ENCODE measurements at regions not wholly inside any gene's neighbourhood (a gene's known extent, or its start where the extent isn't known, plus 50 kb on each side); places are given as distances from the start of the nearest gene placed in this dataset.

- no peaks in the 10 kb centered on the region for H3K27me3 ChIP-seq (ENCODE audit: control insufficient read depth, insufficient read depth, low read length)
- DNase-seq (ENCODE audit: low read depth in 2 of 2) = no peak
- H3K4me3 ChIP-seq (replicated peaks in 1 of 4; ENCODE audit: control extremely low read depth in 1 of 4, insufficient read depth in 1 of 4, low read depth in 3 of 4, low read length in 4 of 4) = no peak overlapping the region
- H3K4me2 ChIP-seq (ENCODE audit: extremely low read depth, insufficient read depth, low read length) = no peak overlapping the region
- no peaks in the 10 kb centered on the region for H4K20me1 ChIP-seq (ENCODE audit: control insufficient read depth, extremely low read depth, insufficient read depth, low read length)
- no peaks in the 10 kb centered on the region for H3K4me1 ChIP-seq (ENCODE audit: control insufficient read depth, extremely low read depth, insufficient read depth, low read length)
- no peaks in the 10 kb centered on the region for H3K36me3 ChIP-seq (ENCODE audit: control insufficient read depth, insufficient read depth, low read length)
- H2AFZ ChIP-seq (ENCODE audit: low read length) = no peak overlapping the region
- no peak overlapping the region for H3K27ac ChIP-seq (ENCODE audit: insufficient read depth, low read length)
- no peaks in the 10 kb centered on the region for H3K9me3 ChIP-seq (ENCODE audit: control insufficient read depth, insufficient read depth, low read depth, low read length)
- no peak overlapping the region for H3K9ac ChIP-seq (ENCODE audit: insufficient read depth, low read length)
- TF ChIP-seq CTCF (conservative IDR thresholded peaks at IDR 0.05 in 1 of 2, IDR thresholded peaks at IDR 0.05 in 1 of 2; ENCODE audit: low read depth in 1 of 2, low read length in 2 of 2) = no peak
- no peak for TF ChIP-seq EZH2 (IDR thresholded peaks at IDR 0.05; ENCODE audit: low read length, missing control alignments)
- no peaks in the 10 kb centered on the region for H3K79me2 ChIP-seq (ENCODE audit: control insufficient read depth, insufficient read depth, low read length)
Measured at GRCh38 chrX:97843200-97843811, 959.6 kb downstream of the RPA4 start.

GRCh38 chrX:97844161-97844560, 960.5 kb downstream of the RPA4 start:
- Histone ChIP-seq H3K4me2 (ENCODE audit: extremely low read depth, insufficient read depth, low read length) (no peak overlapping the region), H4K20me1 (ENCODE audit: control insufficient read depth, extremely low read depth, insufficient read depth, low read length) (no peaks in the 10 kb centered on the region), H3K4me3 (replicated peaks in 1 of 4; ENCODE audit: control extremely low read depth in 1 of 4, insufficient read depth in 1 of 4, low read depth in 3 of 4, low read length in 4 of 4) (no peak overlapping the region), H3K9ac (ENCODE audit: insufficient read depth, low read length) (no peak overlapping the region), H3K79me2 (ENCODE audit: control insufficient read depth, insufficient read depth, low read length) (no peaks in the 10 kb centered on the region), H3K9me3 (ENCODE audit: control insufficient read depth, insufficient read depth, low read depth, low read length) (no peaks in the 10 kb centered on the region), H3K27me3 (ENCODE audit: control insufficient read depth, insufficient read depth, low read length) (no peaks in the 10 kb centered on the region), H3K27ac (ENCODE audit: insufficient read depth, low read length) (no peak overlapping the region), H3K4me1 (ENCODE audit: control insufficient read depth, extremely low read depth, insufficient read depth, low read length) (no peaks in the 10 kb centered on the region), H3K36me3 (ENCODE audit: control insufficient read depth, insufficient read depth, low read length) (no peaks in the 10 kb centered on the region), H2AFZ (ENCODE audit: low read length) (no peak overlapping the region)
- DNase-seq (ENCODE audit: low read depth in 2 of 2) = no peak
- TF ChIP-seq EZH2 (IDR thresholded peaks at IDR 0.05; ENCODE audit: low read length, missing control alignments) (no peak), CTCF (conservative IDR thresholded peaks at IDR 0.05 in 1 of 2, IDR thresholded peaks at IDR 0.05 in 1 of 2; ENCODE audit: low read depth in 1 of 2, low read length in 2 of 2) (no peak)

- no peaks in the 10 kb centered on the region for H4K20me1 ChIP-seq (ENCODE audit: control insufficient read depth, extremely low read depth, insufficient read depth, low read length)
- no peak overlapping the region for H3K4me2 ChIP-seq (ENCODE audit: extremely low read depth, insufficient read depth, low read length)
- no peak for DNase-seq (ENCODE audit: low read depth in 2 of 2)
- no peak overlapping the region for H3K9ac ChIP-seq (ENCODE audit: insufficient read depth, low read length)
- H3K27ac ChIP-seq (ENCODE audit: insufficient read depth, low read length) = no peak overlapping the region
- no peak overlapping the region for H3K4me3 ChIP-seq (replicated peaks in 1 of 4; ENCODE audit: control extremely low read depth in 1 of 4, insufficient read depth in 1 of 4, low read depth in 3 of 4, low read length in 4 of 4)
- no peaks in the 10 kb centered on the region for H3K79me2 ChIP-seq (ENCODE audit: control insufficient read depth, insufficient read depth, low read length)
- H3K36me3 ChIP-seq (ENCODE audit: control insufficient read depth, insufficient read depth, low read length) = no peaks in the 10 kb centered on the region
- no peak overlapping the region for H2AFZ ChIP-seq (ENCODE audit: low read length)
- no peaks in the 10 kb centered on the region for H3K27me3 ChIP-seq (ENCODE audit: control insufficient read depth, insufficient read depth, low read length)
- no peaks in the 10 kb centered on the region for H3K4me1 ChIP-seq (ENCODE audit: control insufficient read depth, extremely low read depth, insufficient read depth, low read length)
- TF ChIP-seq EZH2 (IDR thresholded peaks at IDR 0.05; ENCODE audit: low read length, missing control alignments) = no peak
- TF ChIP-seq CTCF (conservative IDR thresholded peaks at IDR 0.05 in 1 of 2, IDR thresholded peaks at IDR 0.05 in 1 of 2; ENCODE audit: low read depth in 1 of 2, low read length in 2 of 2) = no peak
- H3K9me3 ChIP-seq (ENCODE audit: control insufficient read depth, insufficient read depth, low read depth, low read length) = no peaks in the 10 kb centered on the region
Measured at GRCh38 chrX:97844943-97845342, 961.2 kb downstream of the RPA4 start.
